Neural crest cell (in vitro differentiated cells): ENCODE measurements at regions not wholly inside any gene's neighbourhood (a gene's known extent, or its start where the extent isn't known, plus 50 kb on each side); places are given as distances from the start of the nearest gene placed in this dataset.

Experiments
- DNase-seq: peaks from one replicate; pipeline ENCODE4 v3.0.0; 2021; ENCODE audit warnings: low read depth, mixed read lengths, low spot score
- H3K27ac Mint-ChIP-seq: one replicate; pipeline ENCODE4 v1.8.0; 2021; ENCODE audit warnings: mild to moderate bottlenecking, mixed read lengths; ENCODE audit not compliant: unreplicated experiment
- H3K27me3 Mint-ChIP-seq: 2 replicates; pipeline ENCODE4 v1.8.0; 2021; ENCODE audit warnings: low read depth, mild to moderate bottlenecking, mixed read lengths
- H3K36me3 Mint-ChIP-seq: 2 replicates; pipeline ENCODE4 v1.8.0; 2021; ENCODE audit warnings: low read depth, mild to moderate bottlenecking, mixed read lengths
- H3K4me1 Mint-ChIP-seq: 2 replicates; pipeline ENCODE4 v1.8.0; 2021; ENCODE audit warnings: mixed read lengths
- H3K4me3 Mint-ChIP-seq: one replicate; pipeline ENCODE4 v1.8.0; 2021; ENCODE audit warnings: mild to moderate bottlenecking, mixed read lengths
- H3K9me3 Mint-ChIP-seq: 2 replicates; pipeline ENCODE4 v1.8.0; 2021; ENCODE audit warnings: mixed read lengths
- CTCF ChIP-seq: fragments of 200-600 bp; sonication (generic); conservative IDR thresholded peaks from 2 replicates; pipeline ENCODE4 v1.5.0; 2021; ENCODE audit warnings: antibody characterized with exemption, mild to moderate bottlenecking

GRCh38 chr12:87165733-87166375 lies 863.3 kb downstream of the C12orf50 start:
- DNase-seq = no peak
- no peak for TF ChIP-seq CTCF
- Mint-ChIP-seq H3K36me3 (peaks cover 5% of the 10 kb centered on the region), H3K27ac (no peak overlapping the region), H3K4me3 (no peak overlapping the region), H3K27me3 (no peaks in the 10 kb centered on the region), H3K4me1 (no peaks in the 10 kb centered on the region), H3K9me3 (peaks cover 20% of the 10 kb centered on the region)

DNA sequence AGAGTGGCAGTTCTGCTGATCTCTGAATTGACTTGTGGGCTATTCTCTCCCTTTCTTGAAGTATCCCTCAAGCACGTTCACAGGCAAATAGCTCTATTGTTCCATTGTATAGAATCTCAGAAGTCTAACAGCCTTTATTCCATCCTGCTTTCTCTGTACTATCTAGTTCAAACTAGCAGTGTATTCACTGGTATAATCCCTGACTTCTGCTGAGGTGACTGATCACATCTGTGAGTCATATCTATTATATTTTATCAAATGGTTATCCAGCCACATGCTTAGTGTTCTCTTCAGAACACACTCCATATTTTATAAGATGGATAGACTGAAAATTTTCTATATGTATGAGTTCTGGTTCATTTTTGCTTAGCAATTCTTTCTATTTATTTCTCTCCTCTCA lies 866.1 kb downstream of the C12orf50 start:
- Mint-ChIP-seq H3K27me3 (no peaks in the 10 kb centered on the region), H3K9me3 (peaks cover 16% of the 10 kb centered on the region), H3K4me3 (no peak overlapping the region), H3K36me3 (peaks cover 5% of the 10 kb centered on the region), H3K4me1 (no peaks in the 10 kb centered on the region), H3K27ac (no peak overlapping the region)
- TF ChIP-seq CTCF = no peak
- DNase-seq = no peak

DNA sequence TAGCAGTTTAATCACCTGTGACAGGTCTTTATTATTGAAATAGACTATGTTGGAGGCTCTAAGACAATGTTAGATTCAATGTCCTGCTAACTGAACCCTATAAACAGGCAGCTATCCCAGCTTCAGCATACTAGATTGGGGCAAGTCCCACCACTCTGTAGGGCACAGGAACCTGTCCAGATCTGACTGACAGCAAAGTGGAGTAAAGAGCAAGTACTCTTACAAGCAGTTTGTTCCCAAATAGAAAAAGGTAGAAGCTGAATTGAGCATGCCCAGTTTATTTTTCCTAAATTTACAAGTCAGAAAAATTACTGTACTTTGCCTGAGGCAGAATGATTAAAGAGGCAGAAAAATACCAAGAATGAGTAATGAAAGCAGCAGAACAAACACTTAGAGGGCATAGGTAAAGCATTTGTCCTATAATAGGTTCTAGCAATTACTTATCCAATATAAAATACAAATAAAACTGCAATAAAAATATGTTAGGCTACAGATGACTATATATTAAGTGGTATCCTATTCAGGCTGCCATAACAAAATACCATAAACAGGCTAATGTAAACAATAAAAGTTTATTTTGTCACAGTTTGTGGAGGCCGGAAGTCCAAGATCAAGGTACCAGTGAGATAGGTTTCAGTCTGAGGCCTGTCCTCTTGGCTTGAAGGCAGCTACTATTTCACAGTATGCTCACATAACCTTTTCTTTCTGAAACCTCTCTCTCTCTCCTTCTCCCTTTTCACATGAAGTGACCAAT lies 868.2 kb downstream of the C12orf50 start:
- TF ChIP-seq CTCF = no peak
- Mint-ChIP-seq H3K4me3 (no peak overlapping the region), H3K27me3 (no peaks in the 10 kb centered on the region), H3K36me3 (peaks cover 5% of the 10 kb centered on the region), H3K27ac (no peak overlapping the region), H3K4me1 (no peaks in the 10 kb centered on the region), H3K9me3 (peaks cover 12% of the 10 kb centered on the region)
- no peak for DNase-seq

DNA sequence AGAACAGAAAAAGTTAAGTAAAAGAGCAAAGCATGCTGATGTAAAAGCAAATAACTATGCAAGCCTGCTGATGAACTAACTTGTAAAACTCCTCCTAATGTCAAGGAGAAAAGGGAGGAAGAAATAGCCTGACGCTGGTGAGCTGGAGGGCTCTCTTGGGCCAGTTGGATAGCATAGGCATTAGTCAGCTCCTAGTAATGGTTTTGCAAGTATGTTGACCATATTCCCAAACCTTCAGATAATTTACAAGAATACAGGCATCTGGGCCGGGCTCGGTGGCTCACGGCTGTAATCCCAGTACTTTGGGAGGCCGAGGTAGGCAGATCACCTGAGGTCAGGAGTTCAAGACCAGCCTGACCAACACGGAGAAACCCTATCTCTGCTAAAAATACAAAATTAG lies 871.4 kb downstream of the C12orf50 start:
- Mint-ChIP-seq H3K27me3 (no peaks in the 10 kb centered on the region), H3K36me3 (no peaks in the 10 kb centered on the region), H3K4me1 (no peaks in the 10 kb centered on the region), H3K4me3 (no peak overlapping the region), H3K9me3 (no peaks in the 10 kb centered on the region), H3K27ac (no peak overlapping the region)
- no peak for TF ChIP-seq CTCF
- no peak for DNase-seq

DNA sequence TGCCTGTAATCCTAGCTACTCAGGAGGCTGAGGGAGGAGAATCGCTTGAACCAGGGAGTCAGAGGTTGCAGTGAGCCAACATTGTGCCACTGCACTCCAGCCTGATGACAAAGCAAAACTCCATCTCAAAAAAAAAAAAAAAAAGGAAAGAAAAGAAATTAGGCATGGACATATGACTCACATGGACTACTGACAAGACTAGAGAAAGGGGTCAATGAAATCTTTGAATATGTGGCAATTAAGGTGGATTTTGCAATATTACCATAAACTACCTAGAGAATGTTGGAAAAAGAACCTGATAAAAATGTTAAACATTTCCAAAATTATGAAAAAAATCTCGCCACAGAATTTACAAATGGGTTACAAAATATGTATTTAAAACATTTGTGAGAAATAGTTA lies 873.6 kb downstream of the C12orf50 start:
- H3K9me3 Mint-ChIP-seq = no peaks in the 10 kb centered on the region
- H3K27me3 Mint-ChIP-seq = no peaks in the 10 kb centered on the region
- no peak overlapping the region for H3K27ac Mint-ChIP-seq

More for the DNA sequence above, 873.6 kb downstream of the C12orf50 start:
- DNase-seq = no peak
- H3K4me1 Mint-ChIP-seq = peaks cover 5% of the 10 kb centered on the region
- no peaks in the 10 kb centered on the region for H3K36me3 Mint-ChIP-seq
- TF ChIP-seq CTCF = no peak
- no peak overlapping the region for H3K4me3 Mint-ChIP-seq
